Renal cortex interstitium (tissue), 11 donors: ENCODE measurements at regions not wholly inside any gene's neighbourhood (a gene's known extent, or its start where the extent isn't known, plus 50 kb on each side); places are given as distances from the start of the nearest gene placed in this dataset.
"Not testable (repeated sequence)": the region's sequence is repeated elsewhere in the genome, so short reads cannot be mapped to it uniquely, and the experiment has no call there.

Experiments used
- DNase-seq, 11 donors: peaks; one replicate each; pipeline ENCODE4 v3.0.0-alpha.2; 2013; ENCODE audit warnings: low read depth in 9 of 11, low spot score in 4 of 11; ENCODE audit errors: extremely low read depth in 1 of 11

- no peak for DNase-seq
Measured at GRCh38 chr3:72633121-72633520, 215.1 kb downstream of the SHQ1 start.

GRCh38 chr3:72632129-72632528, 216.1 kb downstream of the SHQ1 start:
- no peak for DNase-seq

GRCh38 chr3:72630969-72631344, 217.3 kb downstream of the SHQ1 start:
- DNase-seq, result no peak

- peak in 8 of 11 donors; percentile 33 to 62 (median 44) for DNase-seq
Measured at GRCh38 chr3:72630327-72630968, 217.8 kb downstream of the SHQ1 start.

GRCh38 chr3:72629191-72629631, 219.0 kb downstream of the SHQ1 start:
- no peak for DNase-seq

- no peak for DNase-seq
Measured at GRCh38 chr3:72628065-72628464, 220.2 kb downstream of the SHQ1 start.

- DNase-seq, result no peak
Measured at GRCh38 chr3:72627271-72627670, 221.0 kb downstream of the SHQ1 start.

GRCh38 chr3:72625602-72626337, 222.5 kb downstream of the SHQ1 start:
- no peak for DNase-seq

GRCh38 chr3:72624656-72625055, 223.6 kb downstream of the SHQ1 start:
- no peak for DNase-seq

GRCh38 chr3:72618739-72619138, 229.5 kb downstream of the SHQ1 start:
- no peak for DNase-seq

GRCh38 chr3:72617424-72618024, 230.7 kb downstream of the SHQ1 start:
- peak in 9 of 11 donors; percentile 32 to 62 (median 47) for DNase-seq

GRCh38 chr3:72615776-72616175, 232.5 kb downstream of the SHQ1 start:
- no peak for DNase-seq

GRCh38 chr3:72615182-72615581, 233.1 kb downstream of the SHQ1 start:
- no peak for DNase-seq

GRCh38 chr3:72614394-72615074, 233.7 kb downstream of the SHQ1 start:
- no peak for DNase-seq

- DNase-seq, result no peak
Measured at GRCh38 chr3:72613871-72614270, 234.4 kb downstream of the SHQ1 start.

GRCh38 chr3:72609114-72609513, 239.1 kb downstream of the SHQ1 start:
- not testable (repeated sequence) for DNase-seq

GRCh38 chr3:72606005-72606800, 242.0 kb downstream of the SHQ1 start:
- DNase-seq, result no peak

- DNase-seq, result no peak
Measured at GRCh38 chr3:72604328-72604727, 243.9 kb downstream of the SHQ1 start.
